ENCODE measurements at regions not wholly inside any gene's neighbourhood (a gene's known extent, or its start where the extent isn't known, plus 50 kb on each side); places are given as distances from the start of the nearest gene placed in this dataset.

- no peak overlapping the region for H3K4me2 ChIP-seq (ENCODE audit: low read length)
- H3K4me1 ChIP-seq (ENCODE audit: control insufficient read depth, low read length), result no peaks in the 10 kb centered on the region
- no peaks in the 10 kb centered on the region for H3K79me2 ChIP-seq (ENCODE audit: control insufficient read depth, low read length)
- H3K36me3 ChIP-seq (ENCODE audit: control insufficient read depth, low read length), result no peaks in the 10 kb centered on the region
- H3K9me3 ChIP-seq (ENCODE audit: control insufficient read depth, insufficient read depth, low read length), result no peaks in the 10 kb centered on the region
- H3K4me3 ChIP-seq (ENCODE audit: low read length), result no peak overlapping the region
- H3K9me2 ChIP-seq (replicated peaks; ENCODE audit: control insufficient read depth, low read length), result no peaks in the 10 kb centered on the region
- H3K27me3 ChIP-seq (ENCODE audit: control insufficient read depth, low read length), result no peaks in the 10 kb centered on the region
- no peak for TF ChIP-seq EZH2phosphoT487 (IDR thresholded peaks at IDR 0.05; ENCODE audit: borderline replicate concordance, low read length)
- no peak for TF ChIP-seq CTCF (IDR thresholded peaks at IDR 0.05; ENCODE audit: low read depth, low read length, poor library complexity, severe bottlenecking)
- no peak overlapping the region for H3K27ac ChIP-seq (ENCODE audit: low read depth, low read length)
- no peaks in the 10 kb centered on the region for H4K20me1 ChIP-seq (ENCODE audit: control insufficient read depth, insufficient read depth, low read depth, low read length)
- no peaks in the 10 kb centered on the region for H3F3A ChIP-seq (ENCODE audit: control insufficient read depth, insufficient read depth)
Observed at GRCh38 chr3:147756476-147756875, 347.3 kb downstream of the ZIC1 start.

GRCh38 chr3:147757866-147758265 is 348.7 kb downstream of the ZIC1 start:
- Histone ChIP-seq H3K4me3 (ENCODE audit: low read length) (no peak overlapping the region), H3K9me3 (ENCODE audit: control insufficient read depth, insufficient read depth, low read length) (no peaks in the 10 kb centered on the region), H3K36me3 (ENCODE audit: control insufficient read depth, low read length) (no peaks in the 10 kb centered on the region), H3K27me3 (ENCODE audit: control insufficient read depth, low read length) (no peaks in the 10 kb centered on the region), H4K20me1 (ENCODE audit: control insufficient read depth, insufficient read depth, low read depth, low read length) (no peaks in the 10 kb centered on the region), H3K79me2 (ENCODE audit: control insufficient read depth, low read length) (no peaks in the 10 kb centered on the region), H3K4me2 (ENCODE audit: low read length) (no peak overlapping the region), H3F3A (ENCODE audit: control insufficient read depth, insufficient read depth) (no peaks in the 10 kb centered on the region), H3K9me2 (replicated peaks; ENCODE audit: control insufficient read depth, low read length) (no peaks in the 10 kb centered on the region), H3K27ac (ENCODE audit: low read depth, low read length) (no peak overlapping the region), H3K4me1 (ENCODE audit: control insufficient read depth, low read length) (no peaks in the 10 kb centered on the region)
- TF ChIP-seq CTCF (IDR thresholded peaks at IDR 0.05; ENCODE audit: low read depth, low read length, poor library complexity, severe bottlenecking), result no peak
- TF ChIP-seq EZH2phosphoT487 (IDR thresholded peaks at IDR 0.05; ENCODE audit: borderline replicate concordance, low read length), result no peak

DNA sequence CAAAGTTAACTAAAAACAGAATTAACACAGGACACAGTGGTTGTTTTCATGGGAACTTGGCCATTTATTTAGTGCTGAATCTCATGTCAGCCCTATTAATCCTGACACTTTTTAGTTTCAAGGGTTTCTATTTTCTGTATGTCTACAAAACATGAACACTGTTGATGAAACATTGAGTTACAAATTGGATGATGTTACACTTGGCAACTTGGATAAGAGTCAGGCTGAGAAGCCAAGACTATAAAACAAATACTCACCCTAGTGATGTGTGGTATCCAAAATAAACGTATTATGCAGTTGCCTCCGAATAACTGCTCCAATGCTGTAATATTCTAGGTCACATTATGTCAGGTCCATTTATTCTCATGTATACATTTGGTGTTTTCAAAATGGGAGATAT is 349.6 kb downstream of the ZIC1 start:
- no peaks in the 10 kb centered on the region for H3K36me3 ChIP-seq (ENCODE audit: control insufficient read depth, low read length)
- no peak overlapping the region for H3K27ac ChIP-seq (ENCODE audit: low read depth, low read length)
- H3K9me2 ChIP-seq (replicated peaks; ENCODE audit: control insufficient read depth, low read length), result no peaks in the 10 kb centered on the region
- H3K27me3 ChIP-seq (ENCODE audit: control insufficient read depth, low read length), result no peaks in the 10 kb centered on the region
- no peaks in the 10 kb centered on the region for H3K4me1 ChIP-seq (ENCODE audit: control insufficient read depth, low read length)
- no peaks in the 10 kb centered on the region for H3K79me2 ChIP-seq (ENCODE audit: control insufficient read depth, low read length)
- H3K9me3 ChIP-seq (ENCODE audit: control insufficient read depth, insufficient read depth, low read length), result no peaks in the 10 kb centered on the region
- no peaks in the 10 kb centered on the region for H3F3A ChIP-seq (ENCODE audit: control insufficient read depth, insufficient read depth)
- H3K4me3 ChIP-seq (ENCODE audit: low read length), result no peak overlapping the region
- no peaks in the 10 kb centered on the region for H4K20me1 ChIP-seq (ENCODE audit: control insufficient read depth, insufficient read depth, low read depth, low read length)
- no peak for TF ChIP-seq EZH2phosphoT487 (IDR thresholded peaks at IDR 0.05; ENCODE audit: borderline replicate concordance, low read length)
- no peak for TF ChIP-seq CTCF (IDR thresholded peaks at IDR 0.05; ENCODE audit: low read depth, low read length, poor library complexity, severe bottlenecking)
- no peak overlapping the region for H3K4me2 ChIP-seq (ENCODE audit: low read length)

GRCh38 chr3:147760085-147760484 is 350.9 kb downstream of the ZIC1 start:
- H3K4me2 ChIP-seq (ENCODE audit: low read length), result no peak overlapping the region
- H3K27ac ChIP-seq (ENCODE audit: low read depth, low read length), result no peak overlapping the region
- H4K20me1 ChIP-seq (ENCODE audit: control insufficient read depth, insufficient read depth, low read depth, low read length), result no peaks in the 10 kb centered on the region
- TF ChIP-seq CTCF (IDR thresholded peaks at IDR 0.05; ENCODE audit: low read depth, low read length, poor library complexity, severe bottlenecking), result no peak
- TF ChIP-seq EZH2phosphoT487 (IDR thresholded peaks at IDR 0.05; ENCODE audit: borderline replicate concordance, low read length), result no peak
- H3K36me3 ChIP-seq (ENCODE audit: control insufficient read depth, low read length), result no peaks in the 10 kb centered on the region
- H3K9me3 ChIP-seq (ENCODE audit: control insufficient read depth, insufficient read depth, low read length), result no peaks in the 10 kb centered on the region
- H3F3A ChIP-seq (ENCODE audit: control insufficient read depth, insufficient read depth), result no peaks in the 10 kb centered on the region
- H3K4me1 ChIP-seq (ENCODE audit: control insufficient read depth, low read length), result no peaks in the 10 kb centered on the region
- no peak overlapping the region for H3K4me3 ChIP-seq (ENCODE audit: low read length)
- H3K79me2 ChIP-seq (ENCODE audit: control insufficient read depth, low read length), result no peaks in the 10 kb centered on the region
- H3K27me3 ChIP-seq (ENCODE audit: control insufficient read depth, low read length), result no peaks in the 10 kb centered on the region
- no peaks in the 10 kb centered on the region for H3K9me2 ChIP-seq (replicated peaks; ENCODE audit: control insufficient read depth, low read length)
